ENCODE measurements at regions not wholly inside any gene's neighbourhood (a gene's known extent, or its start where the extent isn't known, plus 50 kb on each side); places are given as distances from the start of the nearest gene placed in this dataset.

GRCh38 chr1:228982637-228983036 is 247.4 kb downstream of the RHOU start:
- no peak overlapping the region for H3K4me3 ChIP-seq (replicated peaks; ENCODE audit: low read depth, low read length)
- no peak for TF ChIP-seq CTCF (IDR thresholded peaks at IDR 0.05; ENCODE audit: low read length, missing control alignments)
- no peak for DNase-seq (ENCODE audit: low read depth)

- no peak for TF ChIP-seq CTCF (IDR thresholded peaks at IDR 0.05; ENCODE audit: low read length, missing control alignments)
- H3K4me3 ChIP-seq (replicated peaks; ENCODE audit: low read depth, low read length) = no peak overlapping the region
- no peak for DNase-seq (ENCODE audit: low read depth)
Observed at GRCh38 chr1:228983231-228983660, 248.0 kb downstream of the RHOU start.

- TF ChIP-seq CTCF (IDR thresholded peaks at IDR 0.05; ENCODE audit: low read length, missing control alignments) = no peak
- no peak overlapping the region for H3K4me3 ChIP-seq (replicated peaks; ENCODE audit: low read depth, low read length)
- DNase-seq (ENCODE audit: low read depth) = no peak
Observed at GRCh38 chr1:228983661-228984060, 248.4 kb downstream of the RHOU start.

GRCh38 chr1:228984107-228984506 is 248.8 kb downstream of the RHOU start:
- TF ChIP-seq CTCF (IDR thresholded peaks at IDR 0.05; ENCODE audit: low read length, missing control alignments) = no peak
- no peak for DNase-seq (ENCODE audit: low read depth)

GRCh38 chr1:228984646-228985631 is 249.7 kb downstream of the RHOU start:
- H3K4me3 ChIP-seq (replicated peaks; ENCODE audit: low read depth, low read length) = no peak overlapping the region
- DNase-seq (ENCODE audit: low read depth) = no peak
- TF ChIP-seq CTCF (IDR thresholded peaks at IDR 0.05; ENCODE audit: low read length, missing control alignments) = no peak

More at GRCh38 chr1:228984107-228984506, 248.8 kb downstream of the RHOU start:
- H3K4me3 ChIP-seq (replicated peaks; ENCODE audit: low read depth, low read length) = no peak overlapping the region

GRCh38 chr1:228985661-228986060 is 250.4 kb downstream of the RHOU start:
- no peak for TF ChIP-seq CTCF (IDR thresholded peaks at IDR 0.05; ENCODE audit: low read length, missing control alignments)
- no peak overlapping the region for H3K4me3 ChIP-seq (replicated peaks; ENCODE audit: low read depth, low read length)
- DNase-seq (ENCODE audit: low read depth) = no peak
